ENCODE measurements at regions not wholly inside any gene's neighbourhood (a gene's known extent, or its start where the extent isn't known, plus 50 kb on each side); places are given as distances from the start of the nearest gene placed in this dataset.
"Not testable (repeated sequence)": the region's sequence is repeated elsewhere in the genome, so short reads cannot be mapped to it uniquely, and the experiment has no call there.

DNA sequence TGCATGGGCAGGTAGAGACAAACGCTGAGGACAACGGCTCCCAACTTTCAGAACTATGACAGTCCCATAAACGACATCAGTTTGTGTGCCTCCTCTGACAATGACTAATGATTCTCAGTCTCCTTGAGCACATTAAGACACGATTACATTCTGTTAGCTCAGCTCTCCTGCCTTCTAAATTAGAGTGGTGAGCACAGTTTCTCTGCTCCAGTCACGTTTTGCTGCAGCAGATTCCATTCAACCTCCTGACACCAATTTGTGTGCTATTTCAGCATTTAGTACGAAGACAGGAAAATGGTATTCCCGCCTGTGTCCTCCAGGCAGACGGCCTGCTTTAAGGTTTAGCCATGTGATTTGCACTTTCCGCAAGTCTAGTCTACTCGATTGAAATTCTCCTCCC is 458.4 kb upstream of the CFAP20DC start:
- in situ Hi-C loops (cut with HindIII; ENCODE audit: low sequenced_read_pairs), result no loop called here

- in situ Hi-C loops (cut with HindIII; ENCODE audit: low sequenced_read_pairs), result no loop called here
These were observed 456.4 kb upstream of the CFAP20DC start for GRCh38 chr3:59506191-59506590.

DNA sequence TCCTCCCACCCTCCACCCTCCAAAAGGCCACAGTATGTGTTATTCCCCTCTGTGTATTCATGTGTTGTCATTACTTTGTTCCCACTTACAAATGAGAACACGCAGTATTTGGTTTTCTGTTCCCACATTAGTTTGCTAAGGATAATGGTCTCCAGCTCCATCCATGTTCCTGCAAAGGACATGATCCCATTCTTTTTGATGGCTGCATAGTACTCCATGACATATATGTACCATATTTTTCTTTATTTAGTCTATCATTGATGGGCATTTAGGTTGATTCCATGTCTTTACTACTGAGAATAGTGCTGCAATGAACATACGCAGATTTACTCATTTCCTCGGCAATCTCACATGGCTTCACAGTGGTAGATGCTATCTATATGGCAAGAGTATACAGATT is 453.6 kb upstream of the CFAP20DC start:
- in situ Hi-C loops (cut with HindIII; ENCODE audit: low sequenced_read_pairs), result no loop called here

GRCh38 chr3:59502806-59503205 is 453.0 kb upstream of the CFAP20DC start:
- in situ Hi-C loops (cut with HindIII; ENCODE audit: low sequenced_read_pairs), result no loop called here

DNA sequence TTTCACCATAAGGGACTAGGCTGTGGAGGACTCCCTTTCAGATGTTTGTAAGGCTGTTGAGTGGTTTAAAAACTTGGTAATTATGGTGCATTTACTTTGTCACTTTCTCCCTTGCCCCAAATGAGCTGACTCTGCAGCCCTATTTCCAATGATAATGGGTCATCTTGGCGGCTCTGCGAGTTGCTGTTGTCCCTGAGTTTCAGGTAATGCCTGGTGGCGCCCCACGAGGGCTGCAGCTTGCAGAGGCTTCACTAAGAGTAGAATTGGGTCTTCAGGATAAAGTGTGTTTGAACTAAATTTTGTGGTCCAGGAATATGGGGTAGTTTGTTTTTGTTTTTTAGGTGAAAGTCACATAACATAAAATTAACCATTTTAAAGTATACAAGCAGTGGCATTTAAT is 450.1 kb upstream of the CFAP20DC start:
- in situ Hi-C loops (cut with HindIII; ENCODE audit: low sequenced_read_pairs), result no loop called here

DNA sequence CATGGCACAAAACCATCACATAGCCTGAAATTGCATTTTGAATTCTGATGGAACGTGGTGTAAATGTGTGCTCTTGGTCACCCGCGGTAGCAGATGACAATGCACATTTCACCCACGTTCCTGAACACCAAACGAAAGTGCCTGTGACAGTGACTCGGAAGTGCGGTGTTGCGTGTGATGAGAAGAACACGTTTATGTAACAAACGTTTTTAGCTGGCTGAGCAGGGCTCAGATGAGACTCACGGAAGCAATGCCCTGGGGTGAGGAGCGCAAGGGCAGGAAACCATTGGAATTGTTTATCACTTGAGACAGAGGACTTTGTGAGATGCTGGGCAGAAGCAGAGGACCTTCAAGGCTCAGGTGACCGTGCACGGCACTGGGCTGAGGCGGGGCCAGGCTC is 449.2 kb upstream of the CFAP20DC start:
- in situ Hi-C loops (cut with HindIII; ENCODE audit: low sequenced_read_pairs), result no loop called here

GRCh38 chr3:59496250-59496649 is 446.4 kb upstream of the CFAP20DC start:
- in situ Hi-C loops (cut with HindIII; ENCODE audit: low sequenced_read_pairs), result no loop called here

- in situ Hi-C loops (cut with HindIII; ENCODE audit: low sequenced_read_pairs), result not testable (repeated sequence)
These were observed 445.1 kb upstream of the CFAP20DC start for GRCh38 chr3:59494969-59495368.

- in situ Hi-C loops (cut with HindIII; ENCODE audit: low sequenced_read_pairs), result no loop called here
These were observed 436.7 kb upstream of the CFAP20DC start for GRCh38 chr3:59486520-59486919.

- in situ Hi-C loops (cut with HindIII; ENCODE audit: low sequenced_read_pairs), result no loop called here
These were observed 433.4 kb upstream of the CFAP20DC start for GRCh38 chr3:59483191-59483590.

- in situ Hi-C loops (cut with HindIII; ENCODE audit: low sequenced_read_pairs), result no loop called here
These were observed 432.9 kb upstream of the CFAP20DC start for GRCh38 chr3:59482684-59483083.

- in situ Hi-C loops (cut with HindIII; ENCODE audit: low sequenced_read_pairs), result no loop called here
These were observed 432.1 kb upstream of the CFAP20DC start for GRCh38 chr3:59481776-59482400.

DNA sequence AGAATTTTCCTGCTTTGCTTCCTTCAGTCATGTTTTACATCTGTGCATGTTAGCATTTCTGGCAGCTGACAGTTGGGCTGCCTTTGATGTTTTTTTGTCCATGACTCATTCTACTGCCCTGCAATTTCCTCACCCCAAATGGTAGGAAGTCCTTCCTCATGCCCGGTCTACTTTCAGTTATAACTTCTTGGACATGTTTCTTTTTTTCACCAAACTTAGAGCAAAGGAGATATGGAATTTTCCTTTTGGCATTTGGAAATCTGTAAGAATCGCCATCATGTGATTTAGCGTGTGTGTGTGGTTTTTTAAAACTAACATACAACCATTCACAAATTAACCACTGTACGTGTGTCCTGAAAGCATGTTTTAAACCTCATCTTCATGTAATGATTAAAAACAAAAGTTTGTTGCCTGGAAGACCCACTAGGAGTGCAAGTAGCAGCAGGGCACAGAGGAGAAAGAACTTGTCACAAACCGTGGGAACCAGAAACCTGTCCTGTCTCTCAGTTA is 430.7 kb upstream of the CFAP20DC start:
- in situ Hi-C loops (cut with HindIII; ENCODE audit: low sequenced_read_pairs), result no loop called here

DNA sequence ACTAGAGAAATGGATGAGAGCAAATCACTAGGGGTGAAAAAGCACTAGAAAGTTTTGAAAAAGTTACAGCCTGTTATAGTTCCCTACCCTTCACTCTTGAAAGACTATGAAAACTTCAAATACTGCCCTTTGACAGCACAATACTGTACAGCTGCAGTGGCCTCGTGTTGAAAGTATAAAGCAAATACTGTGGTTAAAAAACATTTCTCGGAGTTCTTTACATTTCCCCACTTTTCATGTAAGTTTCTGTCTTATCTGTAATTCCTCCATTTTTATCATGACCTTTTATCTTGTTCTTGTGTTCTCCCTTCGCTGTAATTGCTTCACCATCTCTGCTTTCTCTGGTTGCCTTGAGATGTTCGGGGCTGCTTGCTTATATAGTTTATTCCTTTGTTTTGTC is 423.8 kb upstream of the CFAP20DC start:
- in situ Hi-C loops (cut with HindIII; ENCODE audit: low sequenced_read_pairs), result no loop called here

DNA sequence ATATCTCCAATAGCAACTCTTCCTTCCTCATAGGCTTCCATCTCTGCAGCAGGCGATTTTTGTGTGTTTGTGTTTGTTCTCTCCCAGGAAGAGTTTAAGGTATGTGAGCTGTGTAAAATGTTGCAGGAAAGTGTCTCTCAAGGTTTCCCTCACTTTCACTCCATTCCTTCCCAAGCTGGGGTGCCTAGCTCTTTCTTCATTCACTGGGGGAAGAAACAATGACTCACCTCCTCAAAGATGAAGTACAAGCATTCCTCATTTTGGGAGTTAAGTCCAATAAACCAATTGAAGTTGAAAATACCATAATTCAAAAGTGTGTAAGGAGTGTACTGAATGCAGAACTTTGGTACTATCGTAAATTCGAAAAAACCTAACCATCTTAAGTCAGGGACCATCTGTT is 422.7 kb upstream of the CFAP20DC start:
- in situ Hi-C loops (cut with HindIII; ENCODE audit: low sequenced_read_pairs), result no loop called here

GRCh38 chr3:59469948-59470723 is 420.3 kb upstream of the CFAP20DC start:
- in situ Hi-C loops (cut with HindIII; ENCODE audit: low sequenced_read_pairs), result no loop called here

DNA sequence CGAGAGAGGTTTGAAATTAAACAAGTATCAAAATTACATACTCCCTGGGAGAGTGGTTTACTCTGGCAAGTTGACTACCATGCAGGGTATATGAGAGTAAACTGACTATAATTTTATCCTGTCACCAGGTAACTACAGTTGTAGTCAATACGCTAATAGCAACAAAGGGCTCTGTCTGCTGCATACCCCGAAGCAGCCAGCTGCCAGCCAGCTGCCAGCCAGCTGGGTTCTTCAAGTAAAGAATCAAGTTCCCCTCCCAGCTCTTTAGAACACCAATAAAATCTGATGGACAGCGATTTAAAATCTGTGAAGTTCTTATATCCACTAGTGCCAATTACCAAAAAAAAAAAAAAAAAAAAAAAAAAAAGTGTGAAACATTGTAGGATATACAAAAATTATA is 417.7 kb upstream of the CFAP20DC start:
- in situ Hi-C loops (cut with HindIII; ENCODE audit: low sequenced_read_pairs), result no loop called here

- in situ Hi-C loops (cut with HindIII; ENCODE audit: low sequenced_read_pairs), result no loop called here
These were observed 414.4 kb upstream of the CFAP20DC start for GRCh38 chr3:59464187-59464586.

- in situ Hi-C loops (cut with HindIII; ENCODE audit: low sequenced_read_pairs), result no loop called here
These were observed 413.4 kb upstream of the CFAP20DC start for GRCh38 chr3:59463253-59463652.

- in situ Hi-C loops (cut with HindIII; ENCODE audit: low sequenced_read_pairs), result no loop called here
These were observed 410.2 kb upstream of the CFAP20DC start for GRCh38 chr3:59460068-59460467.

- in situ Hi-C loops (cut with HindIII; ENCODE audit: low sequenced_read_pairs), result no loop called here
These were observed 407.1 kb upstream of the CFAP20DC start for GRCh38 chr3:59456852-59457485.
